HEK293 (cell line): ENCODE measurements at regions not wholly inside any gene's neighbourhood (a gene's known extent, or its start where the extent isn't known, plus 50 kb on each side); places are given as distances from the start of the nearest gene placed in this dataset.

Experiments
- CTCF ChIA-PET: fragments of 350-600 bp; formaldehyde crosslinking; extraction: SDS; loops from one replicate; lab custom pipeline; 2021; ENCODE audit warnings: antibody characterized with exemption; lab: Yijun Ruan, JAX
- POLR2A ChIA-PET: fragments of 300-600 bp; formaldehyde crosslinking; extraction: SDS; loops from one replicate; lab custom pipeline; 2020; ENCODE audit warnings: antibody characterized with exemption, inconsistent platforms; lab: Yijun Ruan, JAX
- H3K27ac ChIP-seq: fragments of 200-500 bp; sonication (Bioruptor generic); 2 replicates; pipeline ENCODE4 v1.5.1; 2014; ENCODE audit warnings: low read depth, low read length, control low read depth, inconsistent platforms; ENCODE audit errors: extremely low read depth
- H3K36me3 ChIP-seq, 2 experiments: fragments of 200-500 bp in 1 of 2; sonication (Bioruptor generic) in 1 of 2; 1 replicate in 1 of 2; 2 replicates in 1 of 2; pipeline ENCODE4 v1.5.1; 2014 to 2017; ENCODE audit warnings: inconsistent platforms in 2 of 2, low read length in 2 of 2; ENCODE audit not compliant: control insufficient read depth in 2 of 2, insufficient read depth in 1 of 2
- H3K4me1 ChIP-seq: fragments of 200-500 bp; sonication (Bioruptor generic); 2 replicates; pipeline ENCODE4 v1.5.1; 2014; ENCODE audit warnings: mild to moderate bottlenecking, low read length, inconsistent platforms; ENCODE audit not compliant: control insufficient read depth, insufficient read depth
- H3K4me3 ChIP-seq: 2 replicates; pipeline ENCODE4 v1.5.1; 2011; ENCODE audit warnings: low read depth, mild to moderate bottlenecking, control low read depth, low read length, moderate library complexity
- H3K9me3 ChIP-seq: fragments of 200-500 bp; sonication (Bioruptor generic); 2 replicates; pipeline ENCODE4 v1.5.1; 2014; ENCODE audit warnings: low read depth, low read length, inconsistent platforms; ENCODE audit not compliant: control insufficient read depth, insufficient read depth
- EGR2 ChIP-seq: fragments of 450-650 bp; formaldehyde crosslinking; IDR thresholded peaks from 2 replicates; pipeline ENCODE4 v1.5.1; 2016; ENCODE audit warnings: low read depth, missing biosample characterization, missing genetic modification characterization
- REPIN1 ChIP-seq: fragments of 450-650 bp; formaldehyde crosslinking; IDR thresholded peaks from 2 replicates; pipeline ENCODE4 v1.5.1; 2017; ENCODE audit warnings: missing biosample characterization, missing genetic modification characterization, low read depth
- SCRT2 ChIP-seq: fragments of 450-650 bp; formaldehyde crosslinking; IDR thresholded peaks from 2 replicates; pipeline ENCODE4 v1.5.1; 2016; ENCODE audit warnings: missing biosample characterization, missing genetic modification characterization
- ZFHX2 ChIP-seq: fragments of 450-650 bp; formaldehyde crosslinking; conservative IDR thresholded peaks from 2 replicates; pipeline ENCODE4 v1.5.1; 2016; ENCODE audit warnings: missing biosample characterization, missing genetic modification characterization
- ZIC2 ChIP-seq: fragments of 450-650 bp; formaldehyde crosslinking; IDR thresholded peaks from 2 replicates; pipeline ENCODE4 v1.5.1; 2016; ENCODE audit warnings: missing biosample characterization, missing genetic modification characterization
- ZNF140 ChIP-seq: fragments of 450-650 bp; formaldehyde crosslinking; IDR thresholded peaks from 2 replicates; pipeline ENCODE4 v1.5.1; 2016; ENCODE audit warnings: missing biosample characterization, missing genetic modification characterization
- ZNF146 ChIP-seq: fragments of 450-650 bp; formaldehyde crosslinking; IDR thresholded peaks from 2 replicates; pipeline ENCODE4 v1.5.1; 2016; ENCODE audit warnings: missing biosample characterization, missing genetic modification characterization
- ZNF174 ChIP-seq: fragments of 450-650 bp; formaldehyde crosslinking; IDR thresholded peaks from 2 replicates; pipeline ENCODE4 v1.5.0; 2017; ENCODE audit warnings: missing biosample characterization, mild to moderate bottlenecking, missing genetic modification characterization
- ZNF274 ChIP-seq, 2 experiments: fragments of 200-500 bp in 1 of 2; fragments of 450-650 bp in 1 of 2; sonication (Bioruptor generic) in 1 of 2; formaldehyde crosslinking in 1 of 2; IDR thresholded peaks; 2 replicates each; pipeline versions ENCODE4 v1.5.1 to v1.6.1; 2014 to 2016; ENCODE audit warnings: borderline replicate concordance in 1 of 2, inconsistent platforms in 1 of 2, low read length in 1 of 2, missing biosample characterization in 1 of 2, missing genetic modification characterization in 1 of 2
- ZNF423 ChIP-seq: fragments of 450-650 bp; formaldehyde crosslinking; IDR thresholded peaks from 2 replicates; pipeline ENCODE4 v1.5.1; 2016; ENCODE audit warnings: missing biosample characterization, missing genetic modification characterization
- ZNF510 ChIP-seq: fragments of 450-650 bp; formaldehyde crosslinking; IDR thresholded peaks from 2 replicates; pipeline ENCODE4 v1.5.1; 2018; ENCODE audit warnings: mild to moderate bottlenecking, missing genetic modification characterization, missing biosample characterization; ENCODE audit not compliant: insufficient replicate concordance
- ZNF529 ChIP-seq: fragments of 450-650 bp; formaldehyde crosslinking; IDR thresholded peaks from 2 replicates; pipeline ENCODE4 v1.5.1; 2017; ENCODE audit warnings: missing genetic modification characterization, missing biosample characterization; ENCODE audit not compliant: insufficient replicate concordance
- ZNF548 ChIP-seq: fragments of 450-650 bp; formaldehyde crosslinking; IDR thresholded peaks from 2 replicates; pipeline ENCODE4 v1.5.1; 2016; ENCODE audit warnings: missing biosample characterization, missing genetic modification characterization
- ZNF610 ChIP-seq: fragments of 450-650 bp; formaldehyde crosslinking; IDR thresholded peaks from 2 replicates; pipeline ENCODE4 v1.5.1; 2016; ENCODE audit warnings: missing biosample characterization, missing genetic modification characterization, borderline replicate concordance
- ZNF707 ChIP-seq: fragments of 450-650 bp; formaldehyde crosslinking; IDR thresholded peaks from 2 replicates; pipeline ENCODE4 v1.5.1; 2016; ENCODE audit warnings: missing biosample characterization, missing genetic modification characterization
- TF ChIP-seq, protein P1 (sequence below): fragments of 450-650 bp; formaldehyde crosslinking; IDR thresholded peaks from 2 replicates; pipeline ENCODE4 v1.5.1; 2016; ENCODE audit warnings: missing biosample characterization, missing genetic modification characterization
- TF ChIP-seq, protein P2 (sequence below): fragments of 450-650 bp; formaldehyde crosslinking; IDR thresholded peaks from 2 replicates; pipeline ENCODE4 v1.5.1; 2017; ENCODE audit warnings: missing biosample characterization, missing genetic modification characterization
- TF ChIP-seq, protein P3 (sequence below): fragments of 450-650 bp; formaldehyde crosslinking; IDR thresholded peaks from 2 replicates; pipeline ENCODE4 v1.5.1; 2017; ENCODE audit warnings: missing biosample characterization, missing genetic modification characterization
- TF ChIP-seq, protein P4 (sequence below): fragments of 450-650 bp; formaldehyde crosslinking; IDR thresholded peaks from 2 replicates; pipeline ENCODE4 v1.5.1; 2016; ENCODE audit warnings: missing biosample characterization, missing genetic modification characterization
- TF ChIP-seq, protein P5 (sequence below): fragments of 450-650 bp; IDR thresholded peaks from 2 replicates; pipeline ENCODE4 v1.5.1; 2018; ENCODE audit warnings: missing biosample characterization, missing genetic modification characterization
- TF ChIP-seq, protein P6 (sequence below): fragments of 450-650 bp; formaldehyde crosslinking; IDR thresholded peaks from 2 replicates; pipeline ENCODE4 v1.5.1; 2016; ENCODE audit warnings: missing biosample characterization, missing genetic modification characterization

DNA sequence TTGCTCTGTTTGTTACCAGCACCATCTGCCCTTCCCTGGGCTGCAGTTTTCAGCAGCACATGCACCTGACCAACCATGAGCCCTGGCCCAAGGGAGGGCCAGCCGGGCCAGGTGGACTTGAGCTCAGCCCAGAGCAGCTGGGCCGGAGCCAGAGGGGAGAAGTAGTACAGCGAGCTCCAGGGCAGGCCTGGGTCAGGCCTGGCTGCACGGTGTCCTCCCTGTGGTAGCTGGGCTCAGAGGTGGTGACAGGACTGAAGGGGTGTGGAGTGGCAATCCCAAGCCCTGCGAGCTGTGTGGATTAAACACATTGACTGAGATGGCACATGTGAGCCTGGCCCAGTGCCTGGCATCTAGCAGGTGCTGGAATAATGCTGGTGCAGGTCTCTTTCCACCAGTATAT is 222.2 kb downstream of the GLI2 start (continued):
- TF ChIP-seq, protein P1, sequence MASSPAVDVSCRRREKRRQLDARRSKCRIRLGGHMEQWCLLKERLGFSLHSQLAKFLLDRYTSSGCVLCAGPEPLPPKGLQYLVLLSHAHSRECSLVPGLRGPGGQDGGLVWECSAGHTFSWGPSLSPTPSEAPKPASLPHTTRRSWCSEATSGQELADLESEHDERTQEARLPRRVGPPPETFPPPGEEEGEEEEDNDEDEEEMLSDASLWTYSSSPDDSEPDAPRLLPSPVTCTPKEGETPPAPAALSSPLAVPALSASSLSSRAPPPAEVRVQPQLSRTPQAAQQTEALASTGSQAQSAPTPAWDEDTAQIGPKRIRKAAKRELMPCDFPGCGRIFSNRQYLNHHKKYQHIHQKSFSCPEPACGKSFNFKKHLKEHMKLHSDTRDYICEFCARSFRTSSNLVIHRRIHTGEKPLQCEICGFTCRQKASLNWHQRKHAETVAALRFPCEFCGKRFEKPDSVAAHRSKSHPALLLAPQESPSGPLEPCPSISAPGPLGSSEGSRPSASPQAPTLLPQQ, result no peak
- TF ChIP-seq, protein P2, sequence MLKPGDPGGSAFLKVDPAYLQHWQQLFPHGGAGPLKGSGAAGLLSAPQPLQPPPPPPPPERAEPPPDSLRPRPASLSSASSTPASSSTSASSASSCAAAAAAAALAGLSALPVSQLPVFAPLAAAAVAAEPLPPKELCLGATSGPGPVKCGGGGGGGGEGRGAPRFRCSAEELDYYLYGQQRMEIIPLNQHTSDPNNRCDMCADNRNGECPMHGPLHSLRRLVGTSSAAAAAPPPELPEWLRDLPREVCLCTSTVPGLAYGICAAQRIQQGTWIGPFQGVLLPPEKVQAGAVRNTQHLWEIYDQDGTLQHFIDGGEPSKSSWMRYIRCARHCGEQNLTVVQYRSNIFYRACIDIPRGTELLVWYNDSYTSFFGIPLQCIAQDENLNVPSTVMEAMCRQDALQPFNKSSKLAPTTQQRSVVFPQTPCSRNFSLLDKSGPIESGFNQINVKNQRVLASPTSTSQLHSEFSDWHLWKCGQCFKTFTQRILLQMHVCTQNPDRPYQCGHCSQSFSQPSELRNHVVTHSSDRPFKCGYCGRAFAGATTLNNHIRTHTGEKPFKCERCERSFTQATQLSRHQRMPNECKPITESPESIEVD (tag by site-specific recombination), result no peak
- TF ChIP-seq ZNF548 (tag by site-specific recombination) (no peak), SCRT2 (tag by site-specific recombination) (no peak), ZNF174 (no peak)

DNA sequence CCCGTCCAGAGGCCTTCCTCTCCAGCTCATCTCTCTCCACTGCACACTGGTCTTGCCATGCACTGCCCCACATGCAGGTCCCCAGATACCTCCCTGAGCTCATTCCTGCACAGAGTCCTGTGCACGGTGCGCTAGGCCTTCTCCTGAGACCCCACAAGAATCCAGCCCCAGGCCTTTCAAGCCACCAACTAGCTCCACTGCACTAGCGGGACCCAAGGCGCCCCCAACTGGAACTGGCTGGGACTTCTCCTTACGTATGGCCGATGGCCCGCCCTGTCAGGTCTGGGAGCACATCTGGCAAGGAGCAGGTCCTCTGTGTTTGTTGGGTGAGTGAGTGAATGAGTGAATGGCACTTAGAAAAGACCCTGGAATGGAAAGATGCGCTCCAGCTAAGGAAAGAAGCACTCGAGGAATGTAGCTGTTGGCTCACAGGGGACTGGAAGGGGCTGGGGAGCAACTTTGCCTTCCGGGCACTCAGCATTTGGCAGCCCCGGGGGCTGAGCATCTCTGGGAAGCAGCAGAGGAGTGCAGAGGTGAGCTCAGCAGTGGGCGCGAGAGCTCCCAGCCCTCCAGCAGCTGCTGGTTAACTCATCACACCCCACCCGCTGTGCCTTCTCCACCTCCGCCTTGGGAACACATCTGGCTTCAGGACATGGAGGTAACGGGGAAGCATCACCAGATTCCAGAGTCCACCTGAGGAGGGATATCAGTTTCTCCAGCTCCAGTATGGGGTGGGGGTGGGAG is 223.1 kb downstream of the GLI2 start:
- TF ChIP-seq, protein P3, sequence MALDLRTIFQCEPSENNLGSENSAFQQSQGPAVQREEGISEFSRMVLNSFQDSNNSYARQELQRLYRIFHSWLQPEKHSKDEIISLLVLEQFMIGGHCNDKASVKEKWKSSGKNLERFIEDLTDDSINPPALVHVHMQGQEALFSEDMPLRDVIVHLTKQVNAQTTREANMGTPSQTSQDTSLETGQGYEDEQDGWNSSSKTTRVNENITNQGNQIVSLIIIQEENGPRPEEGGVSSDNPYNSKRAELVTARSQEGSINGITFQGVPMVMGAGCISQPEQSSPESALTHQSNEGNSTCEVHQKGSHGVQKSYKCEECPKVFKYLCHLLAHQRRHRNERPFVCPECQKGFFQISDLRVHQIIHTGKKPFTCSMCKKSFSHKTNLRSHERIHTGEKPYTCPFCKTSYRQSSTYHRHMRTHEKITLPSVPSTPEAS (tag by site-specific recombination), result no peak
- TF ChIP-seq, protein P4, sequence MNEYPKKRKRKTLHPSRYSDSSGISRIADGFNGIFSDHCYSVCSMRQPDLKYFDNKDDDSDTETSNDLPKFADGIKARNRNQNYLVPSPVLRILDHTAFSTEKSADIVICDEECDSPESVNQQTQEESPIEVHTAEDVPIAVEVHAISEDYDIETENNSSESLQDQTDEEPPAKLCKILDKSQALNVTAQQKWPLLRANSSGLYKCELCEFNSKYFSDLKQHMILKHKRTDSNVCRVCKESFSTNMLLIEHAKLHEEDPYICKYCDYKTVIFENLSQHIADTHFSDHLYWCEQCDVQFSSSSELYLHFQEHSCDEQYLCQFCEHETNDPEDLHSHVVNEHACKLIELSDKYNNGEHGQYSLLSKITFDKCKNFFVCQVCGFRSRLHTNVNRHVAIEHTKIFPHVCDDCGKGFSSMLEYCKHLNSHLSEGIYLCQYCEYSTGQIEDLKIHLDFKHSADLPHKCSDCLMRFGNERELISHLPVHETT (tag by site-specific recombination), result no peak
- no peak for TF ChIP-seq ZNF146 (tag by site-specific recombination)
- TF ChIP-seq, protein P5, sequence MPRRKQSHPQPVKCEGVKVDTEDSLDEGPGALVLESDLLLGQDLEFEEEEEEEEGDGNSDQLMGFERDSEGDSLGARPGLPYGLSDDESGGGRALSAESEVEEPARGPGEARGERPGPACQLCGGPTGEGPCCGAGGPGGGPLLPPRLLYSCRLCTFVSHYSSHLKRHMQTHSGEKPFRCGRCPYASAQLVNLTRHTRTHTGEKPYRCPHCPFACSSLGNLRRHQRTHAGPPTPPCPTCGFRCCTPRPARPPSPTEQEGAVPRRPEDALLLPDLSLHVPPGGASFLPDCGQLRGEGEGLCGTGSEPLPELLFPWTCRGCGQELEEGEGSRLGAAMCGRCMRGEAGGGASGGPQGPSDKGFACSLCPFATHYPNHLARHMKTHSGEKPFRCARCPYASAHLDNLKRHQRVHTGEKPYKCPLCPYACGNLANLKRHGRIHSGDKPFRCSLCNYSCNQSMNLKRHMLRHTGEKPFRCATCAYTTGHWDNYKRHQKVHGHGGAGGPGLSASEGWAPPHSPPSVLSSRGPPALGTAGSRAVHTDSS (tag by site-specific recombination), result no peak
- TF ChIP-seq ZNF423 (tag by site-specific recombination), result no peak
- TF ChIP-seq ZNF274 (IDR thresholded peaks at IDR 0.05; ENCODE audit: low read length), result no peak
- TF ChIP-seq ZNF274 (tag by site-specific recombination; IDR thresholded peaks at IDR 0.05; ENCODE audit: borderline replicate concordance), result no peak
- TF ChIP-seq, protein P6, sequence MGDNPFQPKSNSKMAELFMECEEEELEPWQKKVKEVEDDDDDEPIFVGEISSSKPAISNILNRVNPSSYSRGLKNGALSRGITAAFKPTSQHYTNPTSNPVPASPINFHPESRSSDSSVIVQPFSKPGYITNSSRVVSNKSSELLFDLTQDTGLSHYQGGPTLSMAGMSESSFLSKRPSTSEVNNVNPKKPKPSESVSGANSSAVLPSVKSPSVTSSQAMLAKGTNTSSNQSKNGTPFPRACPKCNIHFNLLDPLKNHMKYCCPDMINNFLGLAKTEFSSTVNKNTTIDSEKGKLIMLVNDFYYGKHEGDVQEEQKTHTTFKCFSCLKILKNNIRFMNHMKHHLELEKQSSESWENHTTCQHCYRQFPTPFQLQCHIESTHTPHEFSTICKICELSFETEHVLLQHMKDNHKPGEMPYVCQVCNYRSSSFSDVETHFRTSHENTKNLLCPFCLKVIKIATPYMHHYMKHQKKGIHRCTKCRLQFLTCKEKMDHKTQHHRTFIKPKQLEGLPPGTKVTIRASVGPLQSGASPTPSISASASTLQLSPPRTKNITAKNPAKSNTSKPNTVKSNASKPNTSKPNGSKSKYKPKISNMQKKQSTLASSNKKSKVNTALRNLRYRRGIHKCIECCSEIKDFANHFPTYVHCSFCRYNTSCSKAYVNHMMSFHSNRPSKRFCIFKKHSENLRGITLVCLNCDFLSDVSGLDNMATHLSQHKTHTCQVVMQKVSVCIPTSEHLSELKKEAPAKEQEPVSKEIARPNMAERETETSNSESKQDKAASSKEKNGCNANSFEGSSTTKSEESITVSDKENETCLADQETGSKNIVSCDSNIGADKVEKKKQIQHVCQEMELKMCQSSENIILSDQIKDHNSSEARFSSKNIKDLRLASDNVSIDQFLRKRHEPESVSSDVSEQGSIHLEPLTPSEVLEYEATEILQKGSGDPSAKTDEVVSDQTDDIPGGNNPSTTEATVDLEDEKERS (tag by site-specific recombination), result no peak
- no peak for TF ChIP-seq ZNF140 (tag by site-specific recombination)
- peak; percentile 45; the same call in 1 of the 2 replicates for TF ChIP-seq EGR2
- TF ChIP-seq ZNF707 (tag by site-specific recombination), result no peak
- TF ChIP-seq ZNF510 (tag by site-specific recombination), result no peak
- TF ChIP-seq REPIN1 (tag by site-specific recombination), result no peak
- TF ChIP-seq ZNF610, result no peak
- no peak for TF ChIP-seq ZNF529 (tag by site-specific recombination)
- peak; percentile 28; the same call in 1 of the 2 replicates for TF ChIP-seq ZIC2 (tag by site-specific recombination)
- TF ChIP-seq ZFHX2 (tag by site-specific recombination), result peak; percentile 39
- Histone ChIP-seq H3K36me3 (peaks cover 0 to 7% of the 10 kb centered on the region in 2 experiments; a peak in 1 of 3 replicates), H3K27ac (no peak overlapping the region), H3K9me3 (no peaks in the 10 kb centered on the region), H3K4me1 (no peaks in the 10 kb centered on the region), H3K4me3 (no peak overlapping the region)
- CTCF ChIA-PET, result interaction anchor here (0.6 to 1.7 kb wide), 15 partner anchors 10 to 616 kb away, joined by 3 to 12 read pairs (median 3); no protein-coding TSS in a partner anchor
- POLR2A ChIA-PET, result no interaction called here
